HEK293T (cell line): ENCODE measurements at regions not wholly inside any gene's neighbourhood (a gene's known extent, or its start where the extent isn't known, plus 50 kb on each side); places are given as distances from the start of the nearest gene placed in this dataset.
"Not testable (repeated sequence)": the region's sequence is repeated elsewhere in the genome, so short reads cannot be mapped to it uniquely, and the experiment has no call there.

Source experiments
- CTCF ChIA-PET: fragments of 350-600 bp; formaldehyde crosslinking; extraction: SDS; loops from one replicate; lab custom pipeline; 2021; ENCODE audit warnings: antibody characterized with exemption, inconsistent platforms; lab: Yijun Ruan, JAX
- POLR2A ChIA-PET: fragments of 350-600 bp; formaldehyde crosslinking; extraction: SDS; loops from one replicate; lab custom pipeline; 2020; ENCODE audit warnings: antibody characterized with exemption, inconsistent platforms; lab: Yijun Ruan, JAX
- DNase-seq: peaks from one replicate; pipeline ENCODE4 v3.0.0; 2012; ENCODE audit warnings: mixed read lengths; ENCODE audit errors: extremely low spot score

DNA sequence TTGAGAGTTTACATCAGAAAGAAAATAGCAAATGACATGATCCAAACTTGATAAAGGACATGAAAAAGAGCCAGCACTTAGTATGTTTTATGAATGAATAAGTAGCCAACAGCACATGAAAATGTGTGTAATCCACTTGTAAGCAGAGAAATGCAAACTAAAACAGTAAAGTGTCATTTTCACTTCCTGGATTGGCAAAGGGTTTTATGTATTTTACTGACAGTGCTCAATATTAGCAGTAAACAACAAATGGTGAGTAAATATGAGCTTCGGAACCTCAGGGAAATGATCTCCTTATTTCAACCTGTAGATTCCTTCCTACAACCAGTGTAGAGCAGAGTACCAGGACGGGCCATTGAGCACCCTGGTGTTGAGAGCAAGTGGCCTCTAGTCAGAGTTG lies 153.8 kb upstream of the PDCD2 start:
- POLR2A ChIA-PET, DNase-seq, CTCF ChIA-PET: not testable (repeated sequence)

DNA sequence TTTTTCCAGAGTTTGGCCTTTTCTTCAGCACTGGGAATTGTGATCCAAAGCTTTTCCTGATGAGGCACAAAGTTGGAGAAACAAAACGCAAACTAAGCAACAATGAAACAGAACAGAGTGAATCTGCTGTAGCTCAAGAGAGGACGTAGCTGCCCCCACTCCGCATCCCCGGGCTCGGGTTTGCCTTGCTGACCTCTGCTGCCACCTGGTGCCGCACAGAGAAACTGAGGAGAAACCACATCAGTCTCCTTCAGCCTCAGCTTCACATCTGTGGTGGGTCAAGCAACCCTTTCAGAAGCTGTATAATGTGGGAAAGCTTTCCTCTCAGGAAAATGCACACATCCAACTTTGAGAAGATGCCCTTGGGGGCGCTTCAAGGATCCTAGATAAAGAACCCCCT lies 151.9 kb upstream of the PDCD2 start:
- POLR2A ChIA-PET, DNase-seq: not testable (repeated sequence)
- CTCF ChIA-PET = interaction anchor here (0.7 kb wide), 1 partner anchor 948 kb away, joined by 4 read pairs; no protein-coding TSS in a partner anchor

- POLR2A ChIA-PET, CTCF ChIA-PET: not testable (repeated sequence)
Observed at GRCh38 chr6:170717082-170717481, 132.6 kb upstream of the PDCD2 start.

GRCh38 chr6:170712702-170713101 lies 128.3 kb upstream of the PDCD2 start:
- DNase-seq, POLR2A ChIA-PET, CTCF ChIA-PET: not testable (repeated sequence)

More at GRCh38 chr6:170717082-170717481, 132.6 kb upstream of the PDCD2 start:
- not testable (repeated sequence) for DNase-seq

GRCh38 chr6:170700178-170700577 lies 115.7 kb upstream of the PDCD2 start:
- POLR2A ChIA-PET, DNase-seq, CTCF ChIA-PET: not testable (repeated sequence)
